Nephron progenitor cell (in vitro differentiated cells): ENCODE measurements at regions not wholly inside any gene's neighbourhood (a gene's known extent, or its start where the extent isn't known, plus 50 kb on each side); places are given as distances from the start of the nearest gene placed in this dataset.

Experiments used
- DNase-seq: peaks from one replicate; pipeline ENCODE4 v3.0.0; 2021
- H3K27ac Mint-ChIP-seq: 2 replicates; pipeline ENCODE4 v1.8.0; 2021; ENCODE audit warnings: mild to moderate bottlenecking, moderate library complexity, mixed read lengths
- H3K27me3 Mint-ChIP-seq: 2 replicates; pipeline ENCODE4 v1.8.0; 2021; ENCODE audit warnings: mild to moderate bottlenecking, low read depth, mixed read lengths; ENCODE audit not compliant: poor library complexity
- H3K36me3 Mint-ChIP-seq: 2 replicates; pipeline ENCODE4 v1.8.0; 2021; ENCODE audit warnings: low read depth, mixed read lengths
- H3K4me1 Mint-ChIP-seq: 2 replicates; pipeline ENCODE4 v1.8.0; 2021; ENCODE audit warnings: mixed read lengths
- H3K4me3 Mint-ChIP-seq: 2 replicates; pipeline ENCODE4 v1.8.0; 2021; ENCODE audit warnings: mild to moderate bottlenecking, moderate library complexity, mixed read lengths
- H3K9me3 Mint-ChIP-seq: 2 replicates; pipeline ENCODE4 v1.8.0; 2021; ENCODE audit warnings: mild to moderate bottlenecking, moderate library complexity, mixed read lengths
- TF ChIP-seq, protein P1 (sequence below): fragments of 200-600 bp; sonication (generic); IDR thresholded peaks from 2 replicates; pipeline ENCODE4 v1.5.0; 2021; ENCODE audit warnings: antibody characterized with exemption

DNA sequence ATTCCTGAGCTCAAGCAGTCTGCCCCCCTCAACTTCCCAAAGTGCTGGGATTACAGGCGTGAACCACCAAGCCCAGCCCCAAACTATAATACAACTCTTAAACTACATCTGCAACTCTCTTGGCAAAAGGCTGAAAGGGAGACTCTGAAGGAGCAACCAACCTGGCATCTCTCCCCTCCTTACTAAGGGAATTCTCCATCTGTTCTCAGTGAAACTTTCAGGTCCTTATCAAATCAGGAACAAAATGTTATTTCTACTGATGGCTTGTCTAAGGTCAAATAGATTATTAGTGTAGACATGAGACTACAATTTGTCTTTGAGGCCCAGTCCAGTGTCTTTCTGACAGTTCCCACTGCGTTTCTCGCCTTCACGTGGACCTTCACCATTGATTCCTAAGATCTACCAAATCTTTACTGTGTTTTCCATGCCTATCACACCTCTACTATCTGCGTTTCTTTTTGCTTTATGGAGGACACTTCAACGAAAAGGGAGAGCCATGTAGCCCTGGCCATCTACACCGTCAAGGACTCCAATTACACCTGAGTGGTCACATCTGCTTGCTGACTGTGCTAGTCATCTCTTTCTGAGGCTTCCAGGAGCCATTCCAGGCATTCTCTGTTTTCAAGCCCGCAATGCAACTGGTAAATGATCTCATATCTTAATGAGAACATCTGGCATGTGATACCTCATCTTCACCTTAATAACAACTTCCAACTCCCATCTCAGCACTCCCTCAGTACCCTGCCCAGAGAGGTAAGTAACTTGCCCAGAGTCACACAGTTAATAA, 405.7 kb upstream of the CITED2 start:
- H3K4me3 Mint-ChIP-seq: no peak overlapping the region
- H3K27ac Mint-ChIP-seq: no peak overlapping the region
- peaks cover 25% of the 10 kb centered on the region for H3K9me3 Mint-ChIP-seq
- TF ChIP-seq, protein P1, sequence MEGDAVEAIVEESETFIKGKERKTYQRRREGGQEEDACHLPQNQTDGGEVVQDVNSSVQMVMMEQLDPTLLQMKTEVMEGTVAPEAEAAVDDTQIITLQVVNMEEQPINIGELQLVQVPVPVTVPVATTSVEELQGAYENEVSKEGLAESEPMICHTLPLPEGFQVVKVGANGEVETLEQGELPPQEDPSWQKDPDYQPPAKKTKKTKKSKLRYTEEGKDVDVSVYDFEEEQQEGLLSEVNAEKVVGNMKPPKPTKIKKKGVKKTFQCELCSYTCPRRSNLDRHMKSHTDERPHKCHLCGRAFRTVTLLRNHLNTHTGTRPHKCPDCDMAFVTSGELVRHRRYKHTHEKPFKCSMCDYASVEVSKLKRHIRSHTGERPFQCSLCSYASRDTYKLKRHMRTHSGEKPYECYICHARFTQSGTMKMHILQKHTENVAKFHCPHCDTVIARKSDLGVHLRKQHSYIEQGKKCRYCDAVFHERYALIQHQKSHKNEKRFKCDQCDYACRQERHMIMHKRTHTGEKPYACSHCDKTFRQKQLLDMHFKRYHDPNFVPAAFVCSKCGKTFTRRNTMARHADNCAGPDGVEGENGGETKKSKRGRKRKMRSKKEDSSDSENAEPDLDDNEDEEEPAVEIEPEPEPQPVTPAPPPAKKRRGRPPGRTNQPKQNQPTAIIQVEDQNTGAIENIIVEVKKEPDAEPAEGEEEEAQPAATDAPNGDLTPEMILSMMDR: no peak
- H3K27me3 Mint-ChIP-seq: no peaks in the 10 kb centered on the region
- DNase-seq: no peak
- H3K36me3 Mint-ChIP-seq: peaks cover 15% of the 10 kb centered on the region
- peaks cover 53% of the 10 kb centered on the region for H3K4me1 Mint-ChIP-seq

DNA sequence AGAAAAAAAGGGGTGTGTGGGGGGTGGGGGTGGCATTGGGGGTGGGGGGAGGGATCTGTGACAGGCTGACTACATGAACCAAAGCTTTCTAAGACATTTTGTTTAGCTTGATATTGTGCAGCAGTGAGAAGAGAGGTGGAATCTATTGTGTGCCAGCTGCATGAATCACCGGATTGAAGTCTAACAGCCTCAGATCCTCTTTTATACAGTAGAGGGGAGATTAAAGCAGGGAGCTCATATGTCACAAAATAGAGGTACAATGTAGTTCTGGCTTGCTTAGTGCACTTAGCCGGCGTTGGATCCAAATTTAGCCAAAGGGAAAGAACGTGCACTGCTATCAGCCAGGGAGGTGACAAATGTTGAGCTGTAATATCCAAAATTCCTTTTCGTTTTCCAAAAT, 404.2 kb upstream of the CITED2 start:
- no peak overlapping the region for H3K27ac Mint-ChIP-seq
- no peak overlapping the region for H3K4me3 Mint-ChIP-seq
- H3K27me3 Mint-ChIP-seq: no peaks in the 10 kb centered on the region
- H3K4me1 Mint-ChIP-seq: peaks cover 58% of the 10 kb centered on the region
- TF ChIP-seq, protein P1: no peak
- H3K9me3 Mint-ChIP-seq: peaks cover 10% of the 10 kb centered on the region
- no peak for DNase-seq
- no peaks in the 10 kb centered on the region for H3K36me3 Mint-ChIP-seq

DNA sequence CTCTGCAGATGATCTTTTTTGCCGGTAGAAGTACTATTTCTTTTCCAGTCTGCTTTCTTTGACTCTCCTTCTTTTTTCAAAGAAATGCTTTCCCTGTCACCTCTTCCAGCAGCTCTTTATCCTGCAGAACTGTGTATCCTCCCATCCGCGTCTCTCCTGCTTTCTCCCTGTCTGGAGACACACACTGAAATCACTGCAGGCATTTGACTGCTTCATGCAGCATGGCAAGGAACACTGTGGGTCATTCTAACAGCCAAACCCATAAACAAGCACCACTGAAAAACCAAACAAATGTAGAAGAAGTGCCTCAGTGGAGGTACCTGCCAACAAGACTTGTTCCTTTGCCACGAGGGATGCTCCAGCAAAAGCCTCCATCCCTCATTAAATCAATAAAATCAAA, 403.7 kb upstream of the CITED2 start:
- H3K4me3 Mint-ChIP-seq: peak overlapping the region; percentile 17
- TF ChIP-seq, protein P1: no peak
- H3K4me1 Mint-ChIP-seq: peaks cover 58% of the 10 kb centered on the region
- H3K27me3 Mint-ChIP-seq: no peaks in the 10 kb centered on the region
- H3K27ac Mint-ChIP-seq: peak overlapping the region; percentile 89
- H3K9me3 Mint-ChIP-seq: peaks cover 9% of the 10 kb centered on the region
- H3K36me3 Mint-ChIP-seq: no peaks in the 10 kb centered on the region
- no peak for DNase-seq

DNA sequence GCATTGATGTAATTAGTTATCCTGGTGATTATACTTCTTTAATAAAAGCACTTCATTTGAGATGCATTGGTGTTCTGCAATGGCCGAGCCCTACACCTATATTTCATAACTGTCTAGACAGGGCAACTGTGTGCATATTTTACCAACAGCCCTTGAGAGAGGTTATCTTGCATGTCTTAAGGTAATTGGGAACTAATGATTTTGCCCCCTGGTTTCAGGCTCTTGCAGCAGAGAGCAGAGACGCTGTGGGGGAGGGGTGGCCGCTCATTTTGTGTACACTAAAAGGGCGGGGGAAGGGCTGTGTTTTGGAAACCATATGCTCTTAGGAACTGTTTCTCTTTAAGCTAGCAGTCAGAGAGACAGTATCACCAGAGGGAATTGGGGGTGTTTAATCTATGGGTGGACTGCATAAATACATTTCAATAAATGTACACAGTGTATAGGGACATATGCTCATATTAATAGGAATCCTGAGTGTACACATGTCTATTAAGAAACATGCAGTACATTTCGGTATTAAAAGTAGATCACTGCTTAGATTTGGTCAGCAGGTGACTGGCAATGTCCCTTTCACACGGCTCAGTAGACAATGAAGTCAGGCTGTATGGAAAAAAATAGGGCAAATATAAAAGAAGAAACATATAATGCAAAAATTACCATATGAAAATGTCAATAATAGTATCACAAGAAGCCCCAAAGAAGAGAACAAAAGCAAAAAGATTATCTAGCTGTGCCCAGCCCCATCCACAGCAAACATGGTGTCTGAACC, 402.9 kb upstream of the CITED2 start:
- peak; percentile 35 for DNase-seq
- TF ChIP-seq, protein P1: no peak
- H3K4me1 Mint-ChIP-seq: peaks cover 58% of the 10 kb centered on the region
- peaks cover 8% of the 10 kb centered on the region for H3K9me3 Mint-ChIP-seq
- H3K36me3 Mint-ChIP-seq: no peaks in the 10 kb centered on the region
- peak overlapping the region; percentile 46 for H3K4me3 Mint-ChIP-seq
- peak overlapping the region; percentile 89 for H3K27ac Mint-ChIP-seq
- no peaks in the 10 kb centered on the region for H3K27me3 Mint-ChIP-seq

DNA sequence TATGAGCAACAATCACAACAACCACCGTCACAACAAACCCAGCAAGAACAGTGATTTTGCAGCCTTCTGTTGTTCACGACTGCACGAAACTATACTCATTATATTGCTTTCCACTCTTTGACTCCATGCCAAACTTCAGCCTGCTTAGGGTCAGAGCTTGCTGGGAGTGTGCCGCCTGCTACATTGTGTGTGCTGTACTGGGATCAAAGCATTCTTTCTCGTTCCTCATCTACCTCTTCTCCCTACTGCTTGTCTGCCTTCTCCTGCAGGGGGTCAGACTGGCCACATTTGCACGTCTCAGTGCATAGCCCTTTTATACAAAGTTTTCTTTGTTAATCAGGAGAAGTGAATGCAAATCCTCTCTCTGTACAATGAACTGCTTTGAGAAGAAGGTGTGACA, 401.6 kb upstream of the CITED2 start:
- H3K36me3 Mint-ChIP-seq: peaks cover 8% of the 10 kb centered on the region
- peaks cover 10% of the 10 kb centered on the region for H3K9me3 Mint-ChIP-seq
- peak overlapping the region; percentile 9 for H3K4me3 Mint-ChIP-seq
- TF ChIP-seq, protein P1: no peak
- no peak for DNase-seq
- H3K27ac Mint-ChIP-seq: peak overlapping the region; percentile 69
- H3K27me3 Mint-ChIP-seq: no peaks in the 10 kb centered on the region
- H3K4me1 Mint-ChIP-seq: peaks cover 61% of the 10 kb centered on the region
